Esophagus muscularis mucosa (tissue), 4 donors: ENCODE measurements at regions not wholly inside any gene's neighbourhood (a gene's known extent, or its start where the extent isn't known, plus 50 kb on each side); places are given as distances from the start of the nearest gene placed in this dataset.

Experiments
- DNase-seq: peaks from one replicate; pipeline ENCODE4 v3.0.0-alpha.2; 2017; ENCODE audit errors: extremely low spot score
- H3K27ac ChIP-seq, 4 donors: fragments of 200-600 bp; sonication (generic); replicated peaks in 1 of 4; 1 replicate in 3 of 4; 2 replicates in 1 of 4; pipeline ENCODE4 v1.5.1; 2016 to 2019; ENCODE audit warnings: mild to moderate bottlenecking in 1 of 4
- H3K27me3 ChIP-seq, 4 donors: fragments of 200-600 bp; sonication (generic); one replicate each; pipeline versions ENCODE4 v1.5.1 to v1.6.0; 2016 to 2019
- H3K36me3 ChIP-seq, 4 donors: fragments of 200-600 bp; sonication (generic); one replicate each; pipeline ENCODE4 v1.5.1; 2016 to 2019
- H3K4me1 ChIP-seq, 4 donors: fragments of 200-600 bp; sonication (generic); one replicate each; pipeline ENCODE4 v1.5.1; 2016 to 2019
- H3K4me3 ChIP-seq, 4 donors: fragments of 200-600 bp; sonication (generic); 1 replicate in 2 of 4; 2 replicates in 2 of 4; pipeline ENCODE4 v1.5.1; 2016 to 2019; ENCODE audit warnings: mild to moderate bottlenecking in 4 of 4, moderate library complexity in 1 of 4
- H3K9me3 ChIP-seq, 4 donors: fragments of 200-600 bp; sonication (generic); 1 replicate in 3 of 4; 2 replicates in 1 of 4; pipeline ENCODE4 v1.5.1; 2016 to 2019
- EP300 ChIP-seq: sonication (generic); formaldehyde crosslinking; IDR thresholded peaks from one replicate; pipeline ENCODE4 v1.6.1; 2017; ENCODE audit warnings: antibody characterized with exemption
- POLR2A ChIP-seq: fragments of 450-650 bp; IDR thresholded peaks from one replicate; pipeline ENCODE4 v1.6.1; 2017; ENCODE audit warnings: antibody characterized with exemption, moderate library complexity, mild to moderate bottlenecking, low read depth
- POLR2AphosphoS5 ChIP-seq, 2 donors: sonication (generic); formaldehyde crosslinking; IDR thresholded peaks; one replicate each; pipeline ENCODE4 v1.6.1; 2017; ENCODE audit warnings: antibody characterized with exemption in 2 of 2
- WGBS: methylation state at CpG from one replicate; pipeline ENCODE4 v1.1.5; 2018; 5-methylcytosine and 5-hydroxymethylcytosine counted together
- intact Hi-C: fragments of 100-400 bp; cut with DNase I; formaldehyde crosslinking; loops from one replicate; pipeline ENCODE4 v1.15.1; 2023
- TF ChIP-seq, protein P1 (sequence below), 3 experiments: fragments of 200-600 bp in 2 of 3; fragments of 450-650 bp in 1 of 3; sonication (generic) in 2 of 3; IDR thresholded peaks; one replicate each; pipeline ENCODE4 v1.5.1; 2017 to 2019; ENCODE audit warnings: antibody characterized with exemption in 3 of 3, mild to moderate bottlenecking in 2 of 3, moderate library complexity in 1 of 3

DNA sequence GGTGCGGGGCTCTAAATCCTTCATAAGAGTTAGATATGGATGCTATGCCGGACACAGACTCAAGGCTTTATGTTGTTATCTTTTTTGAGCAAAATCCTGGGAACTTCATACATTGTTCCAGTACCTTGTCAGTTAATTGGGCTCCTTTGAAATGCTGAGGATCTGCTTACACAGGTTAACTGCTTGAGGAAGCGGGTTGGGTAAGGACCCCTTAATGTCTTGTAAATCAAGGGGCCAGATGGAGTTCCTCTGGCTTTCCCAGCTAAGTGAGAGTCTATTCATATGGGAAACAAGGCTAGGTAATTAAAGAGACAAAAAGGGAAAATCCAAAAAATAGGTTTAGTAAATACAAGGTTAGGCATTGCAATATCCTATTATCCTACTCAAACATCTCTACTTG is 141.5 kb downstream of the OR2B2 start:
- 80% methylated on average over 3 of the region's 3 CpGs for WGBS
- Histone ChIP-seq H3K27me3 (peaks cover 0 to 66% (median 5%) of the 10 kb centered on the region in 4 donors), H3K36me3 (no peaks in the 10 kb centered on the region), H3K27ac (no peak overlapping the region), H3K4me1 (peaks cover 0 to 11% (median 8%) of the 10 kb centered on the region in 4 donors), H3K4me3 (no peak overlapping the region), H3K9me3 (no peaks in the 10 kb centered on the region)
- DNase-seq = peak; percentile 12
- intact Hi-C loops = no loop called here
- TF ChIP-seq, protein P1, sequence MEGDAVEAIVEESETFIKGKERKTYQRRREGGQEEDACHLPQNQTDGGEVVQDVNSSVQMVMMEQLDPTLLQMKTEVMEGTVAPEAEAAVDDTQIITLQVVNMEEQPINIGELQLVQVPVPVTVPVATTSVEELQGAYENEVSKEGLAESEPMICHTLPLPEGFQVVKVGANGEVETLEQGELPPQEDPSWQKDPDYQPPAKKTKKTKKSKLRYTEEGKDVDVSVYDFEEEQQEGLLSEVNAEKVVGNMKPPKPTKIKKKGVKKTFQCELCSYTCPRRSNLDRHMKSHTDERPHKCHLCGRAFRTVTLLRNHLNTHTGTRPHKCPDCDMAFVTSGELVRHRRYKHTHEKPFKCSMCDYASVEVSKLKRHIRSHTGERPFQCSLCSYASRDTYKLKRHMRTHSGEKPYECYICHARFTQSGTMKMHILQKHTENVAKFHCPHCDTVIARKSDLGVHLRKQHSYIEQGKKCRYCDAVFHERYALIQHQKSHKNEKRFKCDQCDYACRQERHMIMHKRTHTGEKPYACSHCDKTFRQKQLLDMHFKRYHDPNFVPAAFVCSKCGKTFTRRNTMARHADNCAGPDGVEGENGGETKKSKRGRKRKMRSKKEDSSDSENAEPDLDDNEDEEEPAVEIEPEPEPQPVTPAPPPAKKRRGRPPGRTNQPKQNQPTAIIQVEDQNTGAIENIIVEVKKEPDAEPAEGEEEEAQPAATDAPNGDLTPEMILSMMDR (IDR thresholded peaks at IDR 0.05) = no peak
- TF ChIP-seq POLR2AphosphoS5 (IDR thresholded peaks at IDR 0.05) (no peak), EP300 (no peak), POLR2A (no peak)

- Histone ChIP-seq H3K4me3 (no peak overlapping the region), H3K4me1 (peaks cover 0 to 11% (median 8%) of the 10 kb centered on the region in 4 donors), H3K36me3 (no peaks in the 10 kb centered on the region), H3K9me3 (no peaks in the 10 kb centered on the region), H3K27me3 (peaks cover 0 to 81% (median 5%) of the 10 kb centered on the region in 4 donors), H3K27ac (no peak overlapping the region)
- intact Hi-C loops = no loop called here
- peak; percentile 57 for DNase-seq
- WGBS = 100% methylated on average over 1 of the region's 1 CpG
- TF ChIP-seq POLR2AphosphoS5 (IDR thresholded peaks at IDR 0.05) = no peak
- no peak for TF ChIP-seq POLR2A
- TF ChIP-seq EP300 = no peak
- TF ChIP-seq, protein P1 (IDR thresholded peaks at IDR 0.05) = no peak
Observed at GRCh38 chr6:27768556-27768955, 143.6 kb downstream of the OR2B2 start.

DNA sequence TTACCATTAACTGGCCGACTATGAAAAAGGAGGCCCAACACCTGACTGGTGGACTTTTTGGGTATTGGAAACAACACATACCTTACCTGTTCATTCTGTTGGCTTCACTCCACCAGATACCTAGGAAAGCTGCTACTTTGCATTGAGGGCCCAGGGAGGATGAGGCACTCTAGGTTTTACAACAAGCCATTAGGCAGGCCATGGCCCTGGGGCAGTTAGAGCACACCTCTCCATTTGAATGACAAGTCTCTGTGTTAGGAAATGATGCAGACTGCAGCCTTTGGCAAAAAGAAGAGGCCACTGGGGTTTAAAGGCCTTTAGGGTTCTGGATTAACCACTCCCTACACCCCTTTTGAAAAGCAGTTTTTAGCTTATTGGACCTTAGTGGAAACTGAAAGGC is 144.3 kb downstream of the OR2B2 start:
- Histone ChIP-seq H3K27me3 (peaks cover 0 to 87% (median 5%) of the 10 kb centered on the region in 4 donors), H3K27ac (no peak overlapping the region), H3K4me3 (no peak overlapping the region), H3K36me3 (no peaks in the 10 kb centered on the region), H3K4me1 (peaks cover 0 to 11% (median 8%) of the 10 kb centered on the region in 4 donors), H3K9me3 (no peaks in the 10 kb centered on the region)
- TF ChIP-seq POLR2A (no peak), EP300 (no peak), POLR2AphosphoS5 (IDR thresholded peaks at IDR 0.05) (no peak)
- TF ChIP-seq, protein P1 (IDR thresholded peaks at IDR 0.05) = no peak
- WGBS = 70% methylated on average over 1 of the region's 1 CpG
- intact Hi-C loops = no loop called here
- DNase-seq = peak; percentile 12

DNA sequence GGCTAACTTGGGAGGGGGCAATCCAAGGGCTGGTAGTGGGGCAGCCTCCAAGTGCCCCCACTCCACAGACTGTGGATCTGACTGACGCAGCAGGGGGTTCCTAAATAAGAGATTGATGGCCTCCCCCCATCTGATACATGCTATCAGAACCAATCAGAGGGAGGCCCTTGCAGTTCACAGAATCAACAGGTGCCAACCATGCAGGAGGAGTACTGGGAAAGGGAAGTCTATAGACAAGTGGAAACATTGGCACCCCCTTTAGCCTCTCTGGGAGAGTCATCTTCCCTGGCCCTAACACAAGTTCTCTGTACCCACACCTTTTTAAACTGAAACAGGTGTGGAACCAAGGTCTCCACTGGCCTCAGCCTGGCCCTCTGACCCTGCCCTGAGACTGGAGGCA is 145.8 kb downstream of the OR2B2 start:
- WGBS = 83% methylated on average over 1 of the region's 1 CpG
- no peaks in the 10 kb centered on the region for H3K36me3 ChIP-seq
- peaks cover 0 to 97% (median 13%) of the 10 kb centered on the region in 4 donors for H3K27me3 ChIP-seq
- H3K27ac ChIP-seq = no peak overlapping the region
- intact Hi-C loops = no loop called here
- peak; percentile 34 for DNase-seq
- no peak overlapping the region for H3K4me3 ChIP-seq
- H3K9me3 ChIP-seq = no peaks in the 10 kb centered on the region
- no peaks in the 10 kb centered on the region for H3K4me1 ChIP-seq
- no peak for TF ChIP-seq EP300

GRCh38 chr6:27765028-27765590 is 147.1 kb downstream of the OR2B2 start:
- Histone ChIP-seq H3K9me3 (no peaks in the 10 kb centered on the region), H3K27ac (no peak overlapping the region), H3K36me3 (no peaks in the 10 kb centered on the region), H3K27me3 (peaks cover 0 to 96% (median 8%) of the 10 kb centered on the region in 4 donors), H3K4me1 (no peaks in the 10 kb centered on the region), H3K4me3 (no peak overlapping the region)
- intact Hi-C loops = no loop called here
- no peak for TF ChIP-seq EP300
- TF ChIP-seq POLR2A = no peak
- TF ChIP-seq, protein P1 (IDR thresholded peaks at IDR 0.05) = no peak
- no peak for TF ChIP-seq POLR2AphosphoS5 (IDR thresholded peaks at IDR 0.05)
- DNase-seq = no peak
